Endothelial cell of umbilical vein (primary cell): ENCODE measurements at regions not wholly inside any gene's neighbourhood (a gene's known extent, or its start where the extent isn't known, plus 50 kb on each side); places are given as distances from the start of the nearest gene placed in this dataset.

ENCODE experiments used
- BruUV-seq: library from RNA; stranded (reverse); fragments of 400-500 nt; replicated peaks from 2 replicates; lab custom pipeline; 2021; lab: Mats Ljungman, UMichigan
- CTCF ChIA-PET: fragments of 300-600, 350-600 bp; sonication (Branson Sonifier 250); formaldehyde crosslinking; loops from one replicate; lab custom pipeline; 2021; ENCODE audit warnings: antibody characterized with exemption, inconsistent platforms; lab: Charles Lee
- POLR2A ChIA-PET: fragments of 300-600, 350-600 bp; sonication (Branson Sonifier 250); formaldehyde crosslinking; loops from one replicate; lab custom pipeline; 2021; ENCODE audit warnings: antibody characterized with exemption, inconsistent platforms; lab: Charles Lee
- DNase-seq: peaks from one replicate; pipeline ENCODE4 v3.0.0-alpha.2; 2011; ENCODE audit warnings: low read depth, low spot score
- FAIRE-seq: peaks from 2 replicates; lab custom pipeline; 2011; peaks lifted over from hg19 to GRCh38; lab: Jason Lieb, UNC
- H2AFZ ChIP-seq: 2 replicates; pipeline ENCODE4 v1.6.0; 2012; ENCODE audit warnings: low read depth, low read length, control low read depth, inconsistent platforms
- H3K27ac ChIP-seq: 2 replicates; pipeline ENCODE4 v1.5.1; 2011; ENCODE audit warnings: low read depth, mild to moderate bottlenecking, control low read depth, low read length, moderate library complexity; ENCODE audit not compliant: insufficient read depth
- H3K27me3 ChIP-seq, 2 experiments: 2 replicates each; pipeline versions ENCODE4 v1.6.0 to v1.6.1; 2011; ENCODE audit warnings: low read length in 2 of 2, mixed read lengths in 1 of 2; ENCODE audit not compliant: control insufficient read depth in 2 of 2, insufficient read depth in 2 of 2
- H3K36me3 ChIP-seq, 2 experiments: 2 replicates in 1 of 2; 3 replicates in 1 of 2; pipeline ENCODE4 v1.5.1; 2011; ENCODE audit warnings: low read length in 2 of 2, mild to moderate bottlenecking in 1 of 2, moderate library complexity in 1 of 2; ENCODE audit not compliant: control insufficient read depth in 2 of 2, insufficient read depth in 2 of 2; ENCODE audit errors: extremely low read depth in 1 of 2
- H3K4me1 ChIP-seq: 3 replicates; pipeline ENCODE4 v1.5.1; 2011; ENCODE audit warnings: mild to moderate bottlenecking, low read length; ENCODE audit not compliant: control insufficient read depth, insufficient read depth; ENCODE audit errors: extremely low read depth
- H3K4me2 ChIP-seq: 2 replicates; pipeline ENCODE4 v1.6.1; 2011; ENCODE audit warnings: low read length, control low read depth, mixed read lengths; ENCODE audit not compliant: insufficient read depth
- H3K4me3 ChIP-seq, 3 experiments: fragments of 200-600 bp in 1 of 3; sonication (generic), shearing (Covaris generic) in 1 of 3; replicated peaks in 1 of 3; 2 replicates each; pipeline ENCODE4 v1.5.1; 2011 to 2016; ENCODE audit warnings: control low read depth in 3 of 3, low read length in 3 of 3, mild to moderate bottlenecking in 2 of 3, inconsistent platforms in 1 of 3, low read depth in 1 of 3, moderate library complexity in 1 of 3; ENCODE audit not compliant: insufficient read depth in 1 of 3
- H3K79me2 ChIP-seq: 2 replicates; pipeline ENCODE4 v1.6.0; 2012; ENCODE audit warnings: low read length, inconsistent platforms; ENCODE audit not compliant: control insufficient read depth, insufficient read depth
- H3K9ac ChIP-seq: replicated peaks from 2 replicates; pipeline ENCODE3; 2011; ENCODE audit warnings: low read length, control low read depth; ENCODE audit not compliant: insufficient read depth; ENCODE audit errors: extremely low read depth
- H3K9me1 ChIP-seq: replicated peaks from 3 replicates; pipeline ENCODE4 v1.6.0; 2011; ENCODE audit warnings: mild to moderate bottlenecking, low read length; ENCODE audit not compliant: control insufficient read depth, insufficient read depth; ENCODE audit errors: extremely low read depth
- H3K9me3 ChIP-seq: replicated peaks from 2 replicates; pipeline ENCODE4 v1.5.1; 2012; ENCODE audit warnings: low read length, inconsistent platforms; ENCODE audit not compliant: control insufficient read depth, insufficient read depth
- H4K20me1 ChIP-seq: replicated peaks from 2 replicates; pipeline ENCODE3; 2011; ENCODE audit warnings: mild to moderate bottlenecking, low read length; ENCODE audit not compliant: control insufficient read depth, insufficient read depth; ENCODE audit errors: extremely low read depth
- CTCF ChIP-seq, 2 donors: IDR thresholded peaks; 1 replicate in 1 of 2; 2 replicates in 1 of 2; pipeline ENCODE4 v1.5.1; 2011; ENCODE audit warnings: low read length in 2 of 2, mild to moderate bottlenecking in 2 of 2, moderate library complexity in 2 of 2, control low read depth in 1 of 2, inconsistent platforms in 1 of 2, low read depth in 1 of 2; ENCODE audit not compliant: insufficient read depth in 1 of 2; ENCODE audit errors: extremely low read depth in 1 of 2
- EZH2 ChIP-seq: IDR thresholded peaks from 2 replicates; pipeline ENCODE4 v1.6.1; 2012; ENCODE audit warnings: borderline replicate concordance, low read depth, mild to moderate bottlenecking, moderate library complexity, low read length, inconsistent platforms; ENCODE audit not compliant: severe bottlenecking
- FOS ChIP-seq: IDR thresholded peaks from 2 replicates; pipeline ENCODE4 v1.6.1; 2011; ENCODE audit warnings: mild to moderate bottlenecking, low read length, moderate library complexity, borderline replicate concordance; ENCODE audit not compliant: insufficient read depth
- GATA2 ChIP-seq: IDR thresholded peaks from 2 replicates; pipeline ENCODE4 v1.7.0; 2011; ENCODE audit warnings: low read depth, mild to moderate bottlenecking, moderate library complexity, mixed read lengths, low read length; ENCODE audit not compliant: insufficient read length, insufficient read depth
- JUN ChIP-seq: IDR thresholded peaks from 2 replicates; pipeline ENCODE4 v1.6.1; 2011; ENCODE audit warnings: borderline replicate concordance, low read depth; ENCODE audit not compliant: insufficient read length, insufficient read depth
- MAX ChIP-seq: IDR thresholded peaks from 2 replicates; pipeline ENCODE4 v1.6.1; 2011; ENCODE audit not compliant: insufficient read depth, insufficient read length
- MYC ChIP-seq: IDR thresholded peaks from one replicate; pipeline ENCODE4 v1.6.1; 2011; ENCODE audit warnings: mild to moderate bottlenecking, low read depth, low read length
- POLR2A ChIP-seq: IDR thresholded peaks from 2 replicates; pipeline ENCODE4 v1.6.1; 2012; ENCODE audit warnings: low read depth, mild to moderate bottlenecking, control low read depth, low read length
- POLR2AphosphoS5 ChIP-seq: IDR thresholded peaks from 2 replicates; pipeline ENCODE4 v1.6.1; 2012; ENCODE audit warnings: low read depth, mild to moderate bottlenecking, control low read depth, low read length, moderate library complexity; ENCODE audit not compliant: insufficient read depth
- dilution Hi-C: fragments of 300-500 bp; cut with MboI; formaldehyde crosslinking; loops from one replicate; pipeline ENCODE4 v1.15.0; 2019; ENCODE audit warnings: low sequenced_read_pairs; ENCODE audit not compliant: extremely low pct_ligation_motif_present
- intact Hi-C: fragments of 100-400 bp; cut with micrococcal nuclease; formaldehyde crosslinking; loops from one replicate; pipeline ENCODE4 v1.10.0; 2022

GRCh38 chr10:60994128-60994527 lies 50.1 kb upstream of the RHOBTB1 start:
- ChIA-PET POLR2A (no interaction called here), CTCF (no interaction called here)
- no peak overlapping the region for H3K4me2 ChIP-seq
- peaks cover 5% of the 10 kb centered on the region for H3K4me1 ChIP-seq
- FAIRE-seq (no peak), DNase-seq (no peak)
- no peaks in the 10 kb centered on the region for H3K9me1 ChIP-seq
- no peak overlapping the region for H3K27ac ChIP-seq
- no TSS peak for BruUV-seq
- H3K79me2 ChIP-seq = no peaks in the 10 kb centered on the region
- intact Hi-C loops = no loop called here
- no peak overlapping the region for H3K9ac ChIP-seq
- H3K9me3 ChIP-seq = no peaks in the 10 kb centered on the region
- TF ChIP-seq EZH2 (no peak), JUN (no peak), POLR2A (no peak), GATA2 (no peak), POLR2AphosphoS5 (no peak), FOS (no peak), MAX (no peak), CTCF (IDR thresholded peaks at IDR 0.05; ENCODE audit: extremely low read depth in 1 of 2, insufficient read depth in 1 of 2, low read depth in 1 of 2, low read length in 2 of 2) (no peak), MYC (no peak)
- no peaks in the 10 kb centered on the region for H3K27me3 ChIP-seq
- dilution Hi-C loops = no loop called here
- H3K4me3 ChIP-seq = no peak overlapping the region
- no peak overlapping the region for H2AFZ ChIP-seq
- no peaks in the 10 kb centered on the region for H4K20me1 ChIP-seq
- no peaks in the 10 kb centered on the region for H3K36me3 ChIP-seq
